NCI-H774 (cell line): ENCODE measurements at regions not wholly inside any gene's neighbourhood (a gene's known extent, or its start where the extent isn't known, plus 50 kb on each side); places are given as distances from the start of the nearest gene placed in this dataset.

Source experiments
- DNase-seq: peaks from one replicate; lab custom pipeline; 2025; lab: John Stamatoyannopoulos, UW

- no peak for DNase-seq
Observed at GRCh38 chr3:67704322-67704721, 49.9 kb upstream of the SUCLG2 start.
